Activated CD4-positive, alpha-beta memory T cell treated with anti-CD3 and anti-CD28 coated beads, Interleukin-2, amount 10 ng/mL, durations not matched to agents 7 days and 5 days (primary cell): ENCODE measurements at regions not wholly inside any gene's neighbourhood (a gene's known extent, or its start where the extent isn't known, plus 50 kb on each side); places are given as distances from the start of the nearest gene placed in this dataset.

ENCODE experiments used
- CTCF ChIA-PET: fragments of 350-600 bp; sonication (Branson Sonifier 250); formaldehyde crosslinking; loops from one replicate; lab custom pipeline; 2021; ENCODE audit warnings: antibody characterized with exemption, inconsistent platforms; lab: Charles Lee
- POLR2A ChIA-PET: fragments of 350-600 bp; sonication (Branson Sonifier 250); formaldehyde crosslinking; loops from one replicate; lab custom pipeline; 2021; ENCODE audit warnings: antibody characterized with exemption; lab: Charles Lee
- DNase-seq: peaks from one replicate; pipeline ENCODE4 v3.0.0-alpha.2; 2020
- H3K27ac Mint-ChIP-seq: one replicate; pipeline ENCODE4 v1.8.0; 2021; ENCODE audit warnings: mild to moderate bottlenecking, mixed read lengths
- H3K27me3 Mint-ChIP-seq: one replicate; pipeline ENCODE4 v1.8.0; 2021; ENCODE audit warnings: mixed read lengths
- H3K36me3 Mint-ChIP-seq: one replicate; pipeline ENCODE4 v1.8.0; 2021; ENCODE audit warnings: low read depth, mixed read lengths
- H3K4me1 Mint-ChIP-seq: one replicate; pipeline ENCODE4 v1.8.0; 2021; ENCODE audit warnings: mixed read lengths
- H3K4me3 Mint-ChIP-seq: one replicate; pipeline ENCODE4 v1.8.0; 2021; ENCODE audit warnings: mild to moderate bottlenecking, mixed read lengths
- H3K9me3 Mint-ChIP-seq: one replicate; pipeline ENCODE4 v1.8.0; 2021; ENCODE audit warnings: mixed read lengths

- no peaks in the 10 kb centered on the region for H3K4me1 Mint-ChIP-seq
- POLR2A ChIA-PET = no interaction called here
Measured at GRCh38 chr13:107912745-107913144, 302.6 kb downstream of the LIG4 start.

GRCh38 chr13:107907065-107907805 lies 308.1 kb downstream of the LIG4 start:
- Mint-ChIP-seq H3K27ac (no peak overlapping the region), H3K36me3 (no peaks in the 10 kb centered on the region), H3K27me3 (no peaks in the 10 kb centered on the region), H3K4me3 (no peak overlapping the region), H3K4me1 (no peaks in the 10 kb centered on the region), H3K9me3 (peaks cover 2% of the 10 kb centered on the region)
- ChIA-PET CTCF (no interaction called here), POLR2A (no interaction called here)
- DNase-seq = no peak

More at GRCh38 chr13:107912745-107913144, 302.6 kb downstream of the LIG4 start:
- no peak for DNase-seq
- Mint-ChIP-seq H3K27me3 (no peaks in the 10 kb centered on the region), H3K4me3 (no peak overlapping the region), H3K27ac (no peak overlapping the region), H3K36me3 (no peaks in the 10 kb centered on the region), H3K9me3 (peaks cover 7% of the 10 kb centered on the region)
- CTCF ChIA-PET = no interaction called here

- Mint-ChIP-seq H3K27ac (no peak overlapping the region), H3K36me3 (no peaks in the 10 kb centered on the region), H3K4me3 (no peak overlapping the region), H3K27me3 (no peaks in the 10 kb centered on the region), H3K4me1 (no peaks in the 10 kb centered on the region), H3K9me3 (peaks cover 2% of the 10 kb centered on the region)
- DNase-seq = no peak
- POLR2A ChIA-PET = no interaction called here
- CTCF ChIA-PET = no interaction called here
Measured at GRCh38 chr13:107906131-107906530, 309.2 kb downstream of the LIG4 start.

- CTCF ChIA-PET = no interaction called here
- DNase-seq = no peak
- H3K9me3 Mint-ChIP-seq = no peaks in the 10 kb centered on the region
- no peaks in the 10 kb centered on the region for H3K4me1 Mint-ChIP-seq
- no peak overlapping the region for H3K27ac Mint-ChIP-seq
- H3K4me3 Mint-ChIP-seq = no peak overlapping the region
- H3K27me3 Mint-ChIP-seq = no peaks in the 10 kb centered on the region
- H3K36me3 Mint-ChIP-seq = no peaks in the 10 kb centered on the region
- POLR2A ChIA-PET = no interaction called here
Measured at GRCh38 chr13:107901996-107902562, 313.3 kb downstream of the LIG4 start.

GRCh38 chr13:107901230-107901629 lies 314.1 kb downstream of the LIG4 start:
- H3K36me3 Mint-ChIP-seq = no peaks in the 10 kb centered on the region
- no peaks in the 10 kb centered on the region for H3K27me3 Mint-ChIP-seq
- H3K4me3 Mint-ChIP-seq = no peak overlapping the region
- H3K9me3 Mint-ChIP-seq = no peaks in the 10 kb centered on the region
- H3K27ac Mint-ChIP-seq = no peak overlapping the region
- no peaks in the 10 kb centered on the region for H3K4me1 Mint-ChIP-seq
- ChIA-PET POLR2A (no interaction called here), CTCF (no interaction called here)
- no peak for DNase-seq

DNA sequence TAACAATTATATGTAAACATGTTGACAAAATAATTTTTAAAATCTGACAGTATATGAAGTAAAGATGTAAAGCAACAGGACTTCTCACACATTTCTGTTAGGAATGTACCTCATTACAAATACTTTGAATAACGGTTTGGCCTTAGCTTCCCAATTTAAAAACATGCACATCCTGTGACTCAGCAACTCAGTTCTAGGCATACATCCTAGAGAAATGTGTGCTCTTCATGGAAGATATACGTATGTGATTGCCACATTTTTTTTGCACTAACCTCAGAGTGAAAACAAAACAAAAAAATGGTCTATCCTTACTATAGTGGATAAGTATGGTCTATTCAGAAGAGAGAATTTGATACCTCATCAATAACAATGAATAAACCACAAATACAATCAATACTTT lies 314.6 kb downstream of the LIG4 start:
- ChIA-PET CTCF (no interaction called here), POLR2A (no interaction called here)
- no peak overlapping the region for H3K27ac Mint-ChIP-seq
- DNase-seq = no peak
- no peaks in the 10 kb centered on the region for H3K36me3 Mint-ChIP-seq
- H3K4me1 Mint-ChIP-seq = no peaks in the 10 kb centered on the region
- no peaks in the 10 kb centered on the region for H3K27me3 Mint-ChIP-seq
- no peak overlapping the region for H3K4me3 Mint-ChIP-seq
- no peaks in the 10 kb centered on the region for H3K9me3 Mint-ChIP-seq

GRCh38 chr13:107886118-107886517 lies 329.2 kb downstream of the LIG4 start:
- no peaks in the 10 kb centered on the region for H3K36me3 Mint-ChIP-seq
- H3K27ac Mint-ChIP-seq = no peak overlapping the region
- peaks cover 5% of the 10 kb centered on the region for H3K9me3 Mint-ChIP-seq
- ChIA-PET POLR2A (no interaction called here), CTCF (no interaction called here)
- no peak for DNase-seq
- H3K27me3 Mint-ChIP-seq = no peaks in the 10 kb centered on the region
- no peaks in the 10 kb centered on the region for H3K4me1 Mint-ChIP-seq
- H3K4me3 Mint-ChIP-seq = no peak overlapping the region

DNA sequence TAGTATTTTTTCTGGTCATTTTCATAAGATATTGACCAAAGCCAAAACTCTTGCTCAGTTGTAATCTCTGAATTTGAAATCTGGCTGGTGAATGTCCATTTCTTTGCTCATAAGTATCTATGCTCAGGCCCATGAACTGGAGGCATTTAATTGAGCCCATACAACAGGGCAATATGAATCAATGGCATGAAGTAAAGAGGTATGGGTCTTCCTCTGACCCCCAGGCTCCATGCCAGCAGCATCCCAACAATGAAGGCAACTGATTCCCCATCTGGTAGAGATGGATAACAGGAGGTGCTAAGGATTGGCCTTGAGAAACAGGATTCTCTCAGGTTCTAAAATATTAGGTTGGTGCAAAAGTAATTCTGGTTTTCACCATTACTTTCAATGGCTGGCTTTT lies 330.8 kb downstream of the LIG4 start:
- Mint-ChIP-seq H3K4me1 (no peaks in the 10 kb centered on the region), H3K36me3 (no peaks in the 10 kb centered on the region), H3K27me3 (no peaks in the 10 kb centered on the region), H3K27ac (no peak overlapping the region), H3K9me3 (peaks cover 5% of the 10 kb centered on the region), H3K4me3 (no peak overlapping the region)
- ChIA-PET CTCF (no interaction called here), POLR2A (no interaction called here)
- DNase-seq = no peak

- Mint-ChIP-seq H3K4me1 (no peaks in the 10 kb centered on the region), H3K27ac (no peak overlapping the region), H3K36me3 (no peaks in the 10 kb centered on the region), H3K27me3 (no peaks in the 10 kb centered on the region), H3K4me3 (no peak overlapping the region), H3K9me3 (peaks cover 5% of the 10 kb centered on the region)
- ChIA-PET POLR2A (no interaction called here), CTCF (no interaction called here)
- no peak for DNase-seq
Measured at GRCh38 chr13:107883561-107884175, 331.7 kb downstream of the LIG4 start.

GRCh38 chr13:107882708-107883560 lies 332.4 kb downstream of the LIG4 start:
- ChIA-PET CTCF (no interaction called here), POLR2A (no interaction called here)
- H3K27me3 Mint-ChIP-seq = no peaks in the 10 kb centered on the region
- no peaks in the 10 kb centered on the region for H3K4me1 Mint-ChIP-seq
- H3K9me3 Mint-ChIP-seq = peaks cover 5% of the 10 kb centered on the region
- H3K4me3 Mint-ChIP-seq = no peak overlapping the region
- no peak for DNase-seq
- H3K36me3 Mint-ChIP-seq = no peaks in the 10 kb centered on the region
- no peak overlapping the region for H3K27ac Mint-ChIP-seq

DNA sequence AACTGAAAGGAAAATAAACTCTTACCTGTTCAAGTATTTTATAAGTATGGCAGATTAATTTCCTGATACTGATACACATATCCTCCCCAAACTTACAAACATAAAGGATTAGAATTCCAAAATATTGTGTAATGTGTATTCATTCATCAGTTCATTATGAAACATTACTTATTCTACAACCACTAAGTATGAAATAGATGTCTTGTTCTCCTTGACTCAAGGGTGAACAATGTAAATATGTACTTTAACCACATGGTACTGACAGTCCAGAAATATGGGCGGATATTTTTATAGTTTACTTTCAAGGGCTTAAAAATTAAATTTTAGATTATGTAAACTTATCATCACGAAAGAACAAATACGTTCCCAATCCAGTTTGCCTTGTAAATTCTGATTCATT lies 334.0 kb downstream of the LIG4 start:
- H3K4me3 Mint-ChIP-seq = no peak overlapping the region
- POLR2A ChIA-PET = no interaction called here
- H3K4me1 Mint-ChIP-seq = no peaks in the 10 kb centered on the region
- no peaks in the 10 kb centered on the region for H3K27me3 Mint-ChIP-seq
- no peak for DNase-seq
- CTCF ChIA-PET = no interaction called here
- H3K36me3 Mint-ChIP-seq = no peaks in the 10 kb centered on the region
- no peak overlapping the region for H3K27ac Mint-ChIP-seq
- peaks cover 5% of the 10 kb centered on the region for H3K9me3 Mint-ChIP-seq

GRCh38 chr13:107874456-107874855 lies 340.9 kb downstream of the LIG4 start:
- CTCF ChIA-PET = no interaction called here

DNA sequence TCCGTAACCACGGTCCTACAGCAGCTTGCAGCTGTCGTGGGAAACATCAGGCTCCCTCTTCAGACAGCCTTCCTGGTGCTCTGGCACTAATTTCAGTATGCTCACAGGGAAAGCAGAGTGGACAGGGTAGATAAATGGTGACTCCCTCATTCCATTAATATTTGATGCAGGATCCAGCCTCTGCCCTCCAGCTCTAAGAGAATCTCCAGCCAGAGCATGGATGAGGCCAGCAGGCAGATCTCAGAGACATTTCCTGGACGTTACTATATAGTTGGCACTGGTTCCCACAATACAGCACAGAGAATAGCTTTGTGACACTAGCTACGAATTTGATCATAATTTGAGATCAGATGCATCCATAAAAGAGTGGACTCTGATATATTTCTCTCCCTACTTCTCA lies 341.4 kb downstream of the LIG4 start:
- no peak overlapping the region for H3K27ac Mint-ChIP-seq
- no peak for DNase-seq
- no peaks in the 10 kb centered on the region for H3K36me3 Mint-ChIP-seq
- CTCF ChIA-PET = no interaction called here
- POLR2A ChIA-PET = no interaction called here
- H3K27me3 Mint-ChIP-seq = peaks cover under 1% of the 10 kb centered on the region
- H3K4me3 Mint-ChIP-seq = no peak overlapping the region
- no peaks in the 10 kb centered on the region for H3K4me1 Mint-ChIP-seq
- H3K9me3 Mint-ChIP-seq = no peaks in the 10 kb centered on the region

More at GRCh38 chr13:107874456-107874855, 340.9 kb downstream of the LIG4 start:
- Mint-ChIP-seq H3K9me3 (no peaks in the 10 kb centered on the region), H3K36me3 (no peaks in the 10 kb centered on the region), H3K4me1 (no peaks in the 10 kb centered on the region), H3K27ac (no peak overlapping the region), H3K4me3 (no peak overlapping the region), H3K27me3 (no peaks in the 10 kb centered on the region)
- DNase-seq = no peak
- POLR2A ChIA-PET = no interaction called here
